ENCODE measurements at regions not wholly inside any gene's neighbourhood (a gene's known extent, or its start where the extent isn't known, plus 50 kb on each side); places are given as distances from the start of the nearest gene placed in this dataset.
"Not testable (repeated sequence)": the region's sequence is repeated elsewhere in the genome, so short reads cannot be mapped to it uniquely, and the experiment has no call there.

- TF ChIP-seq CTCF (IDR thresholded peaks at IDR 0.05; ENCODE audit: low read depth, low read length, missing control alignments): no peak
- DNase-seq (ENCODE audit: low read depth): no peak
- no peak overlapping the region for H3K4me3 ChIP-seq (ENCODE audit: low read depth, low read length)
Observed at GRCh38 chr9:94478755-94479730, 75.8 kb upstream of the PCAT7 start.

GRCh38 chr9:94479757-94480156, 75.1 kb upstream of the PCAT7 start:
- no peak for TF ChIP-seq CTCF (IDR thresholded peaks at IDR 0.05; ENCODE audit: low read depth, low read length, missing control alignments)
- DNase-seq (ENCODE audit: low read depth): no peak
- no peak overlapping the region for H3K4me3 ChIP-seq (ENCODE audit: low read depth, low read length)

DNA sequence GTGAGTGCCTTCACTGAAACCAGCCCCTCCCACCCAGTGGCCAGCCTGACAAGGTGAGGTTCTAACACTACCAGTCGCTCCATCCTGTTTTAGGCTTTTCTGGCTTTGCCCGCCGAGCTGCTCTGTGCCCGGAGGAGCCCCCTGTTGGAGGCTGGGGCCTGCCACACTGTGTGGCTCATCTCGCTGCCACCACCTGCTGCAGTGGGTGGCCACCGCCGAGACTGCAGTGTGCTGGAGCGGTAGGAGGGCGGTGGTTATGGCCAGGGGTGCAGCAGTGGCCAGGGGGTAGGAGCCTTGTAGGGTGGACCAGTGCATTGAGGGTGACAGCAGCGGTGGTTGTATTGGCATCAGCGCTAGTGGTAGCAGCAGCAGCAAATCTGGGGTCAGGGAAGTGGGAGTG, 74.7 kb upstream of the PCAT7 start:
- DNase-seq (ENCODE audit: low read depth): no peak
- no peak for TF ChIP-seq CTCF (IDR thresholded peaks at IDR 0.05; ENCODE audit: low read depth, low read length, missing control alignments)
- no peak overlapping the region for H3K4me3 ChIP-seq (ENCODE audit: low read depth, low read length)

DNA sequence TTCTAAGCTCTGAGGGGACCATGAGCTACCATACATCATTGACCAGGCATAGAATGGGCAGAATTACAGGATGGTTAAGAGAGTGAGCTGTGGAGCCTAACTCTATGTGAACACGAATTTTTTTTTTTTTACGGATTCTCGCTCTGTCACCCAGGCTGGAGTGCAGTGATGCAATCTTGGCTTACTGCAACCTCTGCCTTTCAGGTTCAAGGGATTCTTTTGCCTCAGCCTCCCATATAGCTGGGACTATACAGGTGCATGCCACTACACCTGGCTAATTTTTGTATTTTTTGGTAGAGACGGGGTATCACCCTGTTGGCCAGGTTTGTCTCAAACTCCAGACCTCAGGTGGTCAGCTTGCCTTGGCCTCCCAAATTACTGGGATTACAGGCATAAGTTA, 72.8 kb upstream of the PCAT7 start:
- TF ChIP-seq CTCF (IDR thresholded peaks at IDR 0.05; ENCODE audit: low read depth, low read length, missing control alignments): no peak
- H3K4me3 ChIP-seq (ENCODE audit: low read depth, low read length): no peak overlapping the region
- no peak for DNase-seq (ENCODE audit: low read depth)

DNA sequence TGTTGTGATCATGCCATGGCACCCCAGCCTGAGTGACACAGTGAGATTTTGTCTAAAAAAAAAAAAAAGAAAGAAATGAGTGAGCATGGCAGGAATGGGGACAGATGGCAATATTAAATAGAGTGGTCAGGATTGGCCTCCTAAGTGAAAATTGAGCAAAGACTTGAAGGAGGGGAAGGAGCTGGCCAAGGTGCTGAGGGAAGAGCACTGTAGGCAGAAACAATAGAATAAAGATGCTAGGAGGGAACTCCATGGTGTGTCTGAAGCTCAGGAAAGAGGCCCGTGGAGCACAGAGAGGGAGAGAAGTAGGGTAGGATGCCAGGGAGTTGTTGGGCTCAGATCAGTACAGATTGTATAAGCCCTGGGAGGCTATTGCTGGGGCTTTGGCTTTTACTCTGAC, 64.4 kb upstream of the PCAT7 start:
- DNase-seq (ENCODE audit: low read depth): no peak
- H3K4me3 ChIP-seq (ENCODE audit: low read depth, low read length): no peak overlapping the region
- no peak for TF ChIP-seq CTCF (IDR thresholded peaks at IDR 0.05; ENCODE audit: low read depth, low read length, missing control alignments)

DNA sequence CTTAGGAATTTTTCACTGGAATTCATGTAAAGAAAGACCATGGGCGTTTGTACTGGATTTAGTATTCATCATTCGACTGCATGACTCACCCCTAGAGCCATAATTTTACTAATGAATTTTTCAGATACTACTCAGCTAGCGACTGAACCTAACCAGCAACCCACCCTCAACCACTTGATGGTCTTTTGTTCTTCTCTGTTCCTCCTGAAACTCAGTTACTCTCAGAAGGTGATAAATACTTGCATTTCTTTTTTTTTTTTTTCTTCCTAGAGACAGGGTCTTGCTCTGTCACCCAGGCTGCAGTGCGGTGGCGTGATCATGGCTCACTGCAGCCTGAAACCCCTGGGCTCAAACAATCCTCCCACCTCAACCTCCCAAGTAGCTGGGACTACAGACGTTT, 62.8 kb upstream of the PCAT7 start:
- DNase-seq (ENCODE audit: low read depth): peak; percentile 31
- H3K4me3 ChIP-seq (ENCODE audit: low read depth, low read length): not testable (repeated sequence)

DNA sequence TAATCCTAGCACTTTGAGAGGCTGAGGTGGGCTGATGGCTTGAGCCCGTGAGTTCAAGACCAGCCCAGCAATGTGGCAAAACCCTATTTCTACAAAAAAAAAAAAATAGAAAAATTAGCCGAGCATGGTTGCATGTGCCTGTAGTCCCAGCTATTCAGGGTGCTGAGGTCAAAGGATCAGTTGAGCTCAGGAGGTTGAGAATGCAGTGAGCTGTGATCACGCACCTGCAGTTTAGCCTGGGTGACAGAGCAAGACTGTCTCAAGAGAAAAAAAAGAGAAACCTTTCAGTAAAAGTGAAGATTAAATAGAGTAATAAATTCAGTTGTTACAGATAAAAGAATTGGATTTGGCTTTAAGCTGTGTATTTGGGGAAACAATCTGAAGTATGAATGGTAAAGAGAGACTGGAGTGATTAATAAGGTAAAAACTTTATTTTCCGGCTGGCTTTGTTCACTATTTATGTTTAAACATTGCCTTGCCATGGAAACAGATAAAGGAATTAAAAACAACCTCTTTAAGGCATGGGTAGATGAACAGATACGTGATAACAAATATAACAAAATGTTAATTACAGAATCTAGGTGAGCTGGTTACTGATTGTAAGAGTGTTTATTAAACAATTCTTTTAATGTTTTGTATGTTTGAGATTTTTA, 56.0 kb upstream of the PCAT7 start:
- TF ChIP-seq CTCF (IDR thresholded peaks at IDR 0.05; ENCODE audit: low read depth, low read length, missing control alignments): no peak
- no peak for DNase-seq (ENCODE audit: low read depth)
- no peak overlapping the region for H3K4me3 ChIP-seq (ENCODE audit: low read depth, low read length)

All from GM12864 (cell line).